Frontal cortex (tissue), 3 donors: ENCODE measurements at regions not wholly inside any gene's neighbourhood (a gene's known extent, or its start where the extent isn't known, plus 50 kb on each side); places are given as distances from the start of the nearest gene placed in this dataset.

ENCODE experiments used
- DNase-seq, 2 donors: peaks; one replicate each; pipeline ENCODE4 v3.0.0; 2012; ENCODE audit warnings: low spot score in 2 of 2
- FAIRE-seq: peaks from 2 replicates; lab custom pipeline; 2012; peaks lifted over from hg19 to GRCh38; lab: Jason Lieb, UNC
- donor health status: control.
- donor health status: control.
- donor health status: control.

DNA sequence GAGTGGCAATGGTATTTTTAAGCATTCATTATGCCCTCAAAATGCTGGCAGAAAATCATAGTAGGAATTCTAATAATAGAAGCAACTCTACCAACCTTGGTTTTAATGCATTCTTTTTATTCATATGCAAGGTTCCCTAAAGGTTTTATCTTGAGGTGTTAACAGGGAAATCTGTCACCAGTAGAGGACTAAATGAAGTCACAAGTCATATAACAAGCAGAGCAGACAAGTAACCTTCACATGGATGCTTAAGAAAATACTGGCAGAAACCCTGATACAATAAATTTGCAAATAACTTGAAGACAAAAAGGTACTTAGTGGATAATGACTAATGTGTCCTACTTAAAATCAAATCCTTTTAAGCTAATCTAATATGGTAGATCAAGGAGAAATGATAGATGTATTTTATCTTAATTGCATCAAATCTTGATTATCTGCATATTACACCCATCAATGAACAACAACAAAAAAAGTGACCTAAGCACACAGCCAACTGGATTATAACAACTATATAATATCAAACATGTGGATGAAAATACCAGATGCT, 73.3 kb downstream of the RFC3 start:
- DNase-seq (no peak), FAIRE-seq (no peak)

DNA sequence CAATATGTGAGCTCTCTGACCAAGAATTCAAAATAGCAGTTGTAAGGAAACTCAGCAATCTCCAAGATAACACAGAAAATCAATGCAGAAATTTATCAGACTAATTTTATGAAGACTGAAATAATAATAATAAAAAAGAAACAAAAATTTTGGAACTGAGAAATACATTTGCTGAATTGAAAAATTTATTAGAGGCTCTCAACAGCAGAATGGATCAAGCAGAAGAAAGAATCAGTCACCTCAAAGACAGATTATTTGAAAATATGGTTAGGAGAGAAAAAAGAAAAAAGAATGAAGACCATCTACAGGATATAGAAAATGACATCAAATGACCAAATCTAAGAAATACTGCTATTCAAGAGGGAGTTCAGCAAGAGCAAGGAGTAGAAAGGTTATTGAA, 75.6 kb downstream of the RFC3 start:
- DNase-seq, result no peak
- FAIRE-seq, result no peak

DNA sequence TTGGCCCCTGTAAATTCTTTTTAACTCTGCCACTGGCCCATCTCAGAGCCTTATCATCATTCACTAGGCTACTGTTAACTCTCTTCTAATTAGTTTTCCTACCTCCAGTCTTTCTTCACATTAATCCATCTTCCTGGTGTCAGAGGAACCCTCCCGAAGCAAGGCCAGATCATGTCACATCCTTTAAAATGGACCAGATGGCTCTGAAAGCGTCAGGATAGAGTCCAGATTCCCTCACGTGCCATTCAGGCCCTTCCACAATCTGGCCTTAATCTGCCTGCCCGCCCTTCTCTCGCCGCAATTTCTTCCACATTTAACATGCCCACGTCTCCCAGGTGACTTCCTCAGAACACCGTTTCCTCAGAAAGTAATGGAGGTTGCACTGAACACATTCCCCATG, 86.5 kb downstream of the RFC3 start:
- no peak for FAIRE-seq
- no peak for DNase-seq

DNA sequence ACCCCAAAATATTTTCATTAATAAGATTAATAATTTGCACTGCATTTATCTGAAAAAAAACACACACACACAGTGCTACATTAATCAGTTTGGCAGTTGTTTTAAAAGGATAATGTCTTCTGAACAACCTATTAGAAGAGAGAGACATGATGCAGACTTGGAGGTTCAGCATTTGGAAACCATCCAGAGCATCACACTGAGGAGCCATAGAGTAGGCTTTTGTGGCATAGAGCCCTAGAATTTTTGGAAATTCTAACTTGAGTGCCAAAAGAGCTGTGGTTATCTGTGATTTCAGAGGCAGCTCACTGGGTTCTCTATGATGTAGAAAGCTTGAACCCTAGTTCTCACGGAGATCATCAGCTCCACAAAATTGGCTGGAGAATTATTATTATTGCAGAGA, 90.2 kb downstream of the RFC3 start:
- DNase-seq (no peak), FAIRE-seq (no peak)

- FAIRE-seq (no peak), DNase-seq (no peak)
These were observed 92.3 kb downstream of the RFC3 start for GRCh38 chr13:33910255-33910654.

DNA sequence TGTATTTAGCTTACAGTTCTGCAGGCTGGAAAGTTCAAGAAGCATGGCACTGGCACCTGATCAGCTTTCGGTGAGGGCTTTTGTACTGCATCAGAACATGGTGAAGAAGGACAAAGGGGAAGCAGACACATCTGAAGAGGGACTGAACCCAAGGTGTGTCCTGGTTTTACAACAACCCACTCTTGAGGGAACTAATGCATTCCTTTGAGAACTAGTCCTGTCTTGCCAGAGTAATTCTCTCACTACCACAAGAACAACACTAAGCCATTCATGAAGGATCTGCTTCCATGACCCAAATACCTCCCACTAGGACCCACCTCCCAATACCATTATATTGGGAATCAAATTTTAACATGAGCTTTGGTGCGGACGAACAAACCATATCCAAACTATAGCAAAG, 93.6 kb downstream of the RFC3 start:
- DNase-seq, result no peak
- no peak for FAIRE-seq

GRCh38 chr13:33913829-33914228, 95.9 kb downstream of the RFC3 start:
- no peak for DNase-seq
- FAIRE-seq, result no peak

DNA sequence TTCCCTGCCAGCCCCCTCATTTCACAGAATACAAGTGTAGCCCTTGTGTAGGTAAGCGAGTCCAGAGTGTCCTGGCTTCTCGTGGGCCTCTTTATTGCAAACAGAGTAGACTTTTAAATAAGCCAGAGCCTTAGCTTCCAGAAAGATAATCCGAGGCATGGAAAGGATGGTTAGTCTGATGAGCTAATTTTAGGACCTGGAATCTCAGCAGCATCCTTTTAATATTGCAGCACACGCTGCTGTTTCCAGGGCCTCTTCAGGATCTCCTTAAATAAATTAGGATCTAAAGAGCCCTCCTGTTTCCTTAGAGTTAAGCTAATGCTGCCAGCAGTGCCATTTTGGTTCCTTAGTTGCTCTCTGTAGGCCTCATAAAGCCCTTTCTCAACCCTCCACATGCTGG, 99.2 kb downstream of the RFC3 start:
- FAIRE-seq (no peak), DNase-seq (no peak)

DNA sequence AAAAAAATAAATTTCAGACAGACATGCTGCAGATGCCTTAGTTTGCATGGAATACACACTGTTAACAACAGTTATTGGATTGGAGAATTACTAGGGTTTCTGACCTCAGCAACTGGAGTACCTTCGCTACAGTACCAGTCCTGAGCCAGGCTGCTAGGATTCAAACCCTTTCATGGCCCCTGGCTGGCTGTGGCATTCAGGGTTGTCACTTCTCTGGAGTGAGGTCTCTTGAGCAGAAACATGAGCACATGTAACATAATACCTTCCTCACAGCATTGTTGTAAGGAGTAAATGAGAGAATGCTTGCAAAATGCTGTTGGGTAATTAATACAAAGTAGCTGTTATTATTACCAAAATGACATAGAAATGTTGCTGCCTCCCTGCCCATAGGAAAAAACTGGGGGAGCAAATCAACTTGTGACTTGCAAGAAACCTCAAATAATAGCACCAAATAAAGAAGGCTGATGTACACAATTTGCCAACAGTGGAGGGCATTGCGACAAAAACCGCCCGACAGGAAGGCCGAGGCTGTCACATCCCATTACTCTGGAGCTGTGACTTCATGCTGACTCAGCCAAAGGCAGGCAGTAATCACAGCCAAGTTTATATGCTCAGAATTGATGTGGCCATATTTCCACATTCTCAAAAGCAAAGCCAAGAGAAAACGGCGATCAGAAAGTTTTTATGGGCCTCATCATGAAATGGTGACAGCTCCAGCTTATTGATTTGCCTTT, 100.4 kb downstream of the RFC3 start:
- DNase-seq (no peak), FAIRE-seq (no peak)

DNA sequence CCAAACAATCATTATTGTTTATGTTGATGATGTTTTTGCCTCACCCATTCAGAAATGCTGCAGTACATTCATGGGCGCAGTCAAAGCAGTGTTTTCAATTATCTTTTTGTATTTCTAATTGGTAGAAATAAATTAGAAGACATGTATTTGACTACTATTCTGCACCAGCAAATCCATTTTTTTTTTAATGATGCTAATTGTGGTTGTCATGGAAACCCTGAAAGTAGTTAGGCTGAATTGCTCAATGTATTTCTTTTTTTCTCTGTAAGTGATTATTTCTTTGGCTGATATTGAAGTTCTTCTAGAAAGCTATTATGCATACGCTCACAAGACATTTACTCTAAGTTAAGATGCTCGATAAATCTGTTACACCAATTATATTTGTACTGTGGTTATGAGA, 101.2 kb downstream of the RFC3 start:
- DNase-seq (no peak), FAIRE-seq (no peak)

GRCh38 chr13:33925563-33925962, 107.6 kb downstream of the RFC3 start:
- no peak for DNase-seq
- FAIRE-seq, result peak; percentile 66

- no peak for FAIRE-seq
- DNase-seq, result no peak
These were observed 109.4 kb downstream of the RFC3 start for GRCh38 chr13:33927315-33927714.

DNA sequence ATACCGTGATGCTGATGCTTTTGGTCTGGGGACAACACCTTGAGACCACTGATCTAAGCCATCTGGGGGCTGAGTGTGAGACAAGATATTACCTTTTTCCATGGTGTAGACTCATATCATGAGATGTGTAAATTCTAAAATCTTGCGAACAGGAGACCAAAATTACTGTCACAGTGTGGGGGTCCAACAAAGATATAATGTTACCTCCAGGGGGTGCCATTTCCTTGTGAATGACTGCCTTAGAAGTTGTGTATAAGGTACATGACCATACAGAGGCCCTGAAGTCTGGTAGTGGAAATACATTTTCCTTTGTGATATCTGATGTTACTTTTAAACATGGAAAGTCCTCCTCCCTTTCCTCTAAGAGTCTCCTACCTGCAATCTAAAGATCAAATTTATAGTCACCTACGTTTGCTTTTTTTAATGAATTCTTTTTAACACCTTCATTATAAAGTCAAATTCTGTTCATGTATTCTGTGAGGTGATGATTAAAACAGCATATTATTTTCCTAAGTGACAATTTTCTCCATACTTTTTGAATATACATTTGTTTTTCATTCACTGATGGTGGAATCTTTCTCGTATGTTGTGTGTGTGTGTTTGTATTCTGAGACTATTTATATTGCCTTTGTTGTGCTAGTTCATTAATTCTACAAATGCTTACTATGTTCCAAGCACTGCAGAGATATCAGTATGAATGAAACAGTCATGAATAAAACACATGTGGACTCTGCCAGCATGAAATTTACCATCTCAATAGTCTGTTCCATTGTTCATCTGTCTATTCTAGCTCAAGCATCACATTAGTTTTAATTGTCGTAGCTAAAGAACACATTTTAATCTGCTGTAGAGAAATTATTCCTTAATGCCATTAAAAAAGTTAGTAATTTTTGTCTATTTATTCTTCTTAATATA, 113.7 kb downstream of the RFC3 start:
- FAIRE-seq (no peak), DNase-seq (no peak)

DNA sequence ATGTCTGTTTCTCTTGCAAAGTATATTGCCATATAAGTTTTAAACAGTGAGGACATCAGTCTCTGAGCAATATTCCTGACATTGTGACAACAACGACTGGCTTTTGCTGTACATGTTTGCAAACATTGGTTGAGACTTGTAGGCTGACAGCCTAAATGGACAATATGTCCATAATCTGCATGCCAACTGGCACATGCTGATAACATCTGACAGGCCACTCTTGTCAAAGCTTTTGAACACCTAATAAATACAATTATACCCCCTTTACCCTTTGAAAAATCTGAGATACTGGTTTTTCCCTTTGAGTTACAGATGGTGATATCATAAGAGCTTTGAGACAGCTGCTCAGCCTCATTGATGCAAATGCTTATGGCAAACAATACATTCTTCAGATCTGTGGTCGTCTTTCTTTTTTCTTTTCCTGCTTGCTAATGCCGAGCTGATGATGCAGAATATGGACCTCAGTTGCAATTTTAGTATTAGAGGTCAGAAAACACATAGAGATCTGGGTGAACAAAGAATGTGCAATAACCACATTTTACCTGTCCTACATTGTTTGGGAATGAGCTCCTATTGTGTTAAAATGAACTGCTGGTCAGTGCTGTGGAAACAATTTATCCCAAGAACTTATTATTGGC, 114.9 kb downstream of the RFC3 start:
- no peak for FAIRE-seq
- DNase-seq, result no peak

GRCh38 chr13:33933810-33934209, 115.9 kb downstream of the RFC3 start:
- no peak for FAIRE-seq
- no peak for DNase-seq

GRCh38 chr13:33934343-33934742, 116.4 kb downstream of the RFC3 start:
- no peak for FAIRE-seq
- DNase-seq, result no peak

DNA sequence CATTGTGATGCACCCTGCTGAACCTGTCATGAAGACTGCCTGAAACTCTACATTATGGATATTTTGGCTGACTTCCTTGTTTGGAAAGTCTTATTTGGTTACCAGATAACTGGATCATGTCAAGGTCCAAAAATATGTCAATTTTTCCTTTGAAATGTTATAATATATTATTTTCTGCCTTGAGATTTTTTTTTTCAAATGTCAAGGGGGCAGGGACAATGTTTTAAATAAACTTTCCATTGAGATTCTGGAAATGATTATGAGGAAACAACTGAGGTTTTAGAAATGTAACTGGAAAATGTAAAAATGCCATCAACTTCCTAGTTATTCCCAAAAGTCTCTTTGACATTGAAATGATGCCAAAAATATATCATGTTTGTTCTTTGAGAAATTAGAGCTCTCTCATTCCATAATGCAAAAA, 117.0 kb downstream of the RFC3 start:
- DNase-seq, result no peak
- no peak for FAIRE-seq

DNA sequence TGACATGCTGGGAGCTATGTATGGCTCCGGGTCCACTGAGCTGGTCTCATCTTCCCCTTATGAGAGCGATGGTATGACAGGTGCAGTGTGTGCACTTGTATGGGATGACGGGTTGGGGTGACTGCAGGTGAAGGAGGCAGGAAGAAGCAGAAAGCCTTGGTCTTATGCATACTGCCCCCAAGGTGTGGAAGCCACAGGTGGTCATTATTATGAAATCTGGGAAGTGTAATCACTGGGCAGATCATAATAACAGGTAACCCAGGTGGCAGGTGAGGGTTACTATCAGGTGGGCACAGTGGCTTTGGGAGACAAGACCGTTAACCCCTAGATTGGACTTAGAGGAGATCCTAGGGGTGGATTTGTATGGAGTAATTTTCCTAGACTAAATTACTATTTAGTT, 118.0 kb downstream of the RFC3 start:
- no peak for FAIRE-seq
- no peak for DNase-seq

DNA sequence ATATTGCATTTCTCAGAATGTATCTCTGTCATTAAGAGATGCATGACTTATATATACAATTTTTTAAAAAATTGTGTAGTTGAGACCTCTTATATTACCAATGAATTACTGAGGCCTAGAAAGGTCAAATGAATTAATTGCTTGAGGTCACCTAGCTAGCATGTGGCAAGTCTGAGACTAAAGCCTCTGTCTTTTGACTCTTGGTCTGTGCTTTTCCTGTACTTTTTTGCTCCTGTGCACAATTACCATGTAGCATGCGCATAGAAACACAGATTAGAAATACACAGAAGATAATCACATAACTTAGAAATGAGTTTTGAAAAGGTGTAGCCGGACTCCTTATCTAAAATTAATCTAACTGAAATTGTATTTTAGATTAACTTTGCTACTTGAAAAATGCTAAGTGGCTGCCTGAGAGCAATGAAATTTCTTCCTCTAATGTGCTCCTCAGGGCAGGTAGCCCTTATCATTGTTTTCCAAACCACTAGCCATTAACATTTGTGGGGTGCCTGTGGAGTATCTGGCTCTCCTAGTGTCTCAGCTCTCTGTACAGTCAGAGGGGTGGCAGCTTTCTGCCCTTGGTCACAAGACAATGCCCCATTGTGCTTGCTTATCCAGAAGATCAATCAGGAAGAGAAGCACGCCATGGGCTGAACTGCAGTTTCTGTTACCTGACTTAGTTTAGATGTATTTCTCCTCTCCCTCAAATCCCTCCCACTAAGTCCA, 119.6 kb downstream of the RFC3 start:
- no peak for FAIRE-seq

DNA sequence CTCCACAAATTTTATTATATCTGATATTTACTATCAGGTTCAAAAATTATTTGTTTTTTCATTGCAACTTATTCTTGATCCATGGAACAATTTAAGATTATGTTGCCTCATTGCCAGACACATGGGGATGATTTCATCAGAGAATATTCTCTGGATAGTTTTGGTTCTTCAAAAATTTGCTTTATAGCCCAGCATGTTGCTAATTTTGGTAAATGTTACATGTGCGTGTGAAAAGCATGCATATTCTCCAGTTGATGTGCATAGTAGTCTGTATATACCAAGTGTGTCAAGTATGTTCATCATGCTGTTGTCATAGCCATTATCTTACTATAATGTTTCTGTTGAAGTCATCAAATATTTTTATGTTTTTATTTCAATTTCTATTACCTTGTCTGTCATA, 122.3 kb downstream of the RFC3 start:
- no peak for DNase-seq
- no peak for FAIRE-seq

More for the DNA sequence above, 119.6 kb downstream of the RFC3 start:
- DNase-seq, result no peak
